ENCODE measurements at regions not wholly inside any gene's neighbourhood (a gene's known extent, or its start where the extent isn't known, plus 50 kb on each side); places are given as distances from the start of the nearest gene placed in this dataset.

- Histone ChIP-seq H3K4ac (ENCODE audit: low read depth, low read length) (no peak overlapping the region), H3K9me1 (ENCODE audit: insufficient read depth, low read length) (no peaks in the 10 kb centered on the region), H3K23ac (ENCODE audit: low read depth, low read length) (no peak overlapping the region), H2BK5ac (ENCODE audit: low read depth, low read length, poor library complexity, severe bottlenecking) (no peak overlapping the region), H3K27me3 (ENCODE audit: control insufficient read depth, insufficient read depth, low read length) (no peaks in the 10 kb centered on the region), H3K18ac (ENCODE audit: low read depth, low read length) (no peak overlapping the region), H4K8ac (ENCODE audit: low read depth in 2 of 2, low read length in 2 of 2) (no peak overlapping the region), H3K56ac (ENCODE audit: extremely low read depth, insufficient read depth, low read length) (no peak overlapping the region), H3K9me3 (ENCODE audit: control insufficient read depth, insufficient read depth, low read length) (no peaks in the 10 kb centered on the region), H4K20me1 (ENCODE audit: insufficient read depth, low read length) (no peaks in the 10 kb centered on the region), H3K4me3 (ENCODE audit: insufficient read depth, low read depth, low read length) (no peak overlapping the region), H4K91ac (ENCODE audit: insufficient read depth, low read depth, low read length) (no peak overlapping the region), H3K79me1 (ENCODE audit: low read depth in 1 of 2, low read length in 2 of 2) (no peaks in the 10 kb centered on the region), H2AFZ (replicated peaks; ENCODE audit: low read length, poor library complexity) (no peak overlapping the region), H3K36me3 (ENCODE audit: control insufficient read depth, insufficient read depth, low read length) (no peaks in the 10 kb centered on the region), H4K5ac (ENCODE audit: low read depth, low read length) (no peak overlapping the region), H2BK120ac (ENCODE audit: low read depth, low read length) (no peak overlapping the region), H2BK15ac (ENCODE audit: low read depth, low read length) (no peak overlapping the region), H3K4me2 (ENCODE audit: low read depth, low read length) (no peak overlapping the region), H3K9ac (ENCODE audit: low read depth, low read length) (no peak overlapping the region), H2BK20ac (ENCODE audit: low read depth, low read length) (no peak overlapping the region), H3K14ac (replicated peaks; ENCODE audit: low read depth, low read length) (no peak overlapping the region), H2AK9ac (replicated peaks; ENCODE audit: low read depth, low read length, poor library complexity) (no peak overlapping the region), H3K27ac (ENCODE audit: insufficient read depth, low read length) (no peak overlapping the region), H3K4me1 (ENCODE audit: control insufficient read depth, insufficient read depth, low read length) (no peaks in the 10 kb centered on the region), H2AK5ac (ENCODE audit: low read depth, low read length) (no peak overlapping the region)
- WGBS, 2 experiments (ENCODE audit: extremely low coverage in 2 of 2, insufficient read length in 1 of 2), result no CpG with 5 or more reads among the region's 2 CpGs
- CTCF ChIA-PET, result no interaction called here
- POLR2A ChIA-PET (ENCODE audit: unreplicated experiment), result no interaction called here
- ATAC-seq (ENCODE audit: low read depth) (no peak), DNase-seq (no peak)
- TF ChIP-seq FOS (IDR thresholded peaks at IDR 0.05; ENCODE audit: low read depth, low read length), result no peak
- no peak for TF ChIP-seq MAFK (IDR thresholded peaks at IDR 0.05; ENCODE audit: low read depth, low read length)
- TF ChIP-seq POLR2A (IDR thresholded peaks at IDR 0.05; ENCODE audit: low read depth, low read length), result no peak
- TF ChIP-seq USF2 (IDR thresholded peaks at IDR 0.05; ENCODE audit: low read depth, low read length), result no peak
- no peak for TF ChIP-seq RCOR1 (IDR thresholded peaks at IDR 0.05; ENCODE audit: insufficient replicate concordance, low read length)
- in situ Hi-C loops (cut with MboI; ENCODE audit: low sequenced_read_pairs) (no loop called here), intact Hi-C loops (cut with micrococcal nuclease) (no loop called here), dilution Hi-C loops (cut with HindIII; ENCODE audit: low sequenced_read_pairs, unreplicated experiment) (no loop called here)
- BruUV-seq (replicated peaks), result no TSS peak
These were observed 104.0 kb downstream of the SLC30A10 start for GRCh38 chr1:219824338-219824737.
